Common myeloid progenitor, CD34-positive (primary cell): ENCODE measurements at regions not wholly inside any gene's neighbourhood (a gene's known extent, or its start where the extent isn't known, plus 50 kb on each side); places are given as distances from the start of the nearest gene placed in this dataset.

Experiments used
- CTCF ChIA-PET: fragments of 350-600 bp; sonication (Branson Sonifier 250); formaldehyde crosslinking; loops from one replicate; lab custom pipeline; 2021; ENCODE audit warnings: antibody characterized with exemption; lab: Charles Lee
- POLR2A ChIA-PET: fragments of 350-600 bp; sonication (Branson Sonifier 250); formaldehyde crosslinking; loops from one replicate; lab custom pipeline; 2021; ENCODE audit warnings: antibody characterized with exemption; lab: Charles Lee
- DNase-seq, 3 donors: peaks; one replicate each; pipeline versions ENCODE4 v3.0.0 to v3.0.0-alpha.2; 2013
- H3K27ac ChIP-seq, 2 experiments: 1 replicate in 1 of 2; 2 replicates in 1 of 2; pipeline ENCODE4 v1.7.0; 2013; ENCODE audit warnings: inconsistent platforms in 2 of 2, low read length in 2 of 2, mild to moderate bottlenecking in 2 of 2, low read depth in 1 of 2, moderate library complexity in 1 of 2; ENCODE audit not compliant: severe bottlenecking in 2 of 2, insufficient read depth in 1 of 2, poor library complexity in 1 of 2
- H3K27me3 ChIP-seq, 5 experiments: replicated peaks in 2 of 5; 1 replicate in 3 of 5; 2 replicates in 2 of 5; pipeline versions ENCODE4 v1.6.1 to v1.7.0; 2013; ENCODE audit warnings: low read length in 4 of 5, mild to moderate bottlenecking in 2 of 5, moderate library complexity in 2 of 5, inconsistent platforms in 1 of 5; ENCODE audit not compliant: insufficient read depth in 5 of 5, control insufficient read depth in 4 of 5
- H3K36me3 ChIP-seq, 4 experiments: 1 replicate in 2 of 4; 2 replicates in 2 of 4; pipeline versions ENCODE4 v1.6.1 to v1.7.0; 2013; ENCODE audit warnings: low read length in 3 of 4, control low read depth in 1 of 4, mild to moderate bottlenecking in 1 of 4; ENCODE audit not compliant: control insufficient read depth in 4 of 4, insufficient read depth in 4 of 4
- H3K4me1 ChIP-seq, 4 experiments: 1 replicate in 3 of 4; 2 replicates in 1 of 4; pipeline versions ENCODE4 v1.6.1 to v1.7.1; 2013; ENCODE audit warnings: low read length in 3 of 4, mild to moderate bottlenecking in 3 of 4, control low read depth in 1 of 4, inconsistent platforms in 1 of 4, moderate library complexity in 1 of 4; ENCODE audit not compliant: control insufficient read depth in 4 of 4, insufficient read depth in 4 of 4; ENCODE audit errors: control extremely low read depth in 1 of 4
- H3K4me3 ChIP-seq, 7 experiments: 1 replicate in 4 of 7; 2 replicates in 3 of 7; pipeline versions ENCODE4 v1.5.1 to v1.7.0; 2013; ENCODE audit warnings: mild to moderate bottlenecking in 7 of 7, low read length in 6 of 7, moderate library complexity in 6 of 7, inconsistent platforms in 2 of 7, low read depth in 2 of 7, control low read depth in 1 of 7; ENCODE audit not compliant: insufficient read depth in 4 of 7, control insufficient read depth in 1 of 7; ENCODE audit errors: extremely low read depth in 1 of 7
- H3K9me3 ChIP-seq, 5 experiments: 1 replicate in 4 of 5; 2 replicates in 1 of 5; pipeline versions ENCODE4 v1.6.1 to v1.7.1; 2013; ENCODE audit warnings: low read length in 4 of 5, mild to moderate bottlenecking in 2 of 5, inconsistent platforms in 1 of 5, low read depth in 1 of 5, moderate library complexity in 1 of 5; ENCODE audit not compliant: control insufficient read depth in 4 of 5, insufficient read depth in 2 of 5; ENCODE audit errors: control extremely low read depth in 1 of 5
- WGBS: methylation state at CpG from one replicate; pipeline ENCODE4 v1.1.5; 2013; ENCODE audit not compliant: insufficient coverage; 5-methylcytosine and 5-hydroxymethylcytosine counted together

DNA sequence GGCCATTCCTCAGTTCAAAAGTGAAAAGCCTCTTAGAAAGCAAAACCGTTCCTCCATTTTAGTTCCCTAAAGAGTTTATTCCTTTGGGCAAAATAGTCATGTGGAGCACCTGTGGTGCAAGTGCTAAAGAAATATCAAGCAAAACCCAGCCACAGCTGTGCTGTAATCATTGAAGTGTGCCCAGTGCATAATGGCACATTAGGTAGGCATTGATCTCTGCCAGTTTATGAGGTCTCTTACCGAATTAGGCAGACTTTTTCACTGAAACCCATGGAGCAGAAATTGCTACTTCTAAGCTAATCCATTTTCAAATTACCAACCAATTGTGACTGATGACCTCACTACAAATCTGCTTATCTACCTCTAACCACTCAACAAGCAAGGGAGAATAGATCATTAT is 97.2 kb upstream of the SEMA3A start:
- no peaks in the 10 kb centered on the region for H3K36me3 ChIP-seq
- H3K27ac ChIP-seq = no peak overlapping the region
- no peaks in the 10 kb centered on the region for H3K4me1 ChIP-seq
- no peak overlapping the region for H3K4me3 ChIP-seq
- ChIA-PET POLR2A (no interaction called here), CTCF (no interaction called here)
- no peaks in the 10 kb centered on the region for H3K27me3 ChIP-seq
- DNase-seq = no peak
- 100% methylated on average over 2 of the region's 2 CpGs for WGBS
- no peaks in the 10 kb centered on the region for H3K9me3 ChIP-seq

DNA sequence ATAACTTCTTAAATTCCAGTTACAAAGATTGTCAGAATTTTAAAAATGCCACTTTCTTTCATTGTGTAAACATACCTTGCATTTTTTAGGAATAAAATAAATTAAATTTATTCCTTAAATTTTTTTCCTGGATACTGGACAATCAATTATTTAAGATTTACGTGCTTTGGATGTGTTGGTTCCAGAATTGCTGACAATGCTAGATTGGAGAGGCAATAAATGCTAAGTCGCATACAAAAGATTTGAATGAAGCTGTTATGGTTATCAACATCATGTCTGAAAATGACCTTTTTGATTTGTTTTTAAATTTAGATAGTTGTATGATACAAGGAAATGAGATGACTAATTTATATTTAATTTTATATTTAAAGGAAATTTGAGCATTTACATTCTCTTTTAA is 89.2 kb upstream of the SEMA3A start:
- H3K9me3 ChIP-seq = no peaks in the 10 kb centered on the region
- CTCF ChIA-PET = no interaction called here
- H3K4me3 ChIP-seq = no peak overlapping the region
- POLR2A ChIA-PET = no interaction called here
- H3K4me1 ChIP-seq = no peaks in the 10 kb centered on the region
- DNase-seq = no peak
- H3K36me3 ChIP-seq = no peaks in the 10 kb centered on the region
- H3K27me3 ChIP-seq = no peaks in the 10 kb centered on the region
- no peak overlapping the region for H3K27ac ChIP-seq
- 79% methylated on average over 2 of the region's 2 CpGs for WGBS

GRCh38 chr7:84281518-84281917 is 86.9 kb upstream of the SEMA3A start:
- Histone ChIP-seq H3K27me3 (no peaks in the 10 kb centered on the region), H3K36me3 (no peaks in the 10 kb centered on the region), H3K4me3 (no peak overlapping the region), H3K4me1 (no peaks in the 10 kb centered on the region), H3K27ac (no peak overlapping the region), H3K9me3 (no peaks in the 10 kb centered on the region)
- no peak for DNase-seq
- CTCF ChIA-PET = no interaction called here
- POLR2A ChIA-PET = no interaction called here

DNA sequence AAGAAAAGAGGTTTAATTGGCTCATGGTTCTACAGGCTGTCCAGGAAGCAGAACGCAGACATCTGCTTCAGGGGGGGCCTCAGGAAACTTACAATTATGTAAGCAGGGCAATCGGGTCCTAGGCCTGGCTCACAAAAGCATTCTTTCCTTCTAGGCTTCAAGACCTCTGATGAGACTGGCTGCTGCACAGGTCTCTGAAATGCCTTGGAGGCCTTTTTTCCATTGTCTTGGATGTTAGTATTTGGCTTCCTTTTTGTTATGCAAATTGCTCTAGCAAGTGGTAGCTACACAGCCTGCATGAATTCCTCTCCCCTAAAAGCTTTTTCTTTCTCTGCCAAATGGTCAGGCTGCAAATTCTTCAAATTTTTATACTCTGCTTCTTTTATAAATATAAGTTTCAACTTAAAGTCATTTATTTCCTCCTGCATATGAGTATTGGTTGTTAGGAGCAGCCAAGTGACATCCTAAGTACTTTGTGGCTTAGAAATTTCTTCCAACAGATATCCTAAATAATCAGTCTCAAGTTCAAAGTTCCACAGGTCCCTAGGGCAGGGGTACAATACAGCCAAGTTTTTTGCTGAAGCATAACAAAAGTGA is 83.1 kb upstream of the SEMA3A start:
- DNase-seq = no peak
- Histone ChIP-seq H3K27me3 (no peaks in the 10 kb centered on the region), H3K36me3 (no peaks in the 10 kb centered on the region), H3K4me1 (no peaks in the 10 kb centered on the region), H3K27ac (no peak overlapping the region), H3K9me3 (no peaks in the 10 kb centered on the region), H3K4me3 (no peak overlapping the region)
- CTCF ChIA-PET = no interaction called here
- WGBS = 90% methylated on average over 2 of the region's 2 CpGs
- POLR2A ChIA-PET = no interaction called here

- Histone ChIP-seq H3K4me3 (no peak overlapping the region), H3K9me3 (no peaks in the 10 kb centered on the region), H3K27me3 (no peaks in the 10 kb centered on the region), H3K4me1 (no peaks in the 10 kb centered on the region), H3K36me3 (no peaks in the 10 kb centered on the region), H3K27ac (no peak overlapping the region)
- CTCF ChIA-PET = no interaction called here
- POLR2A ChIA-PET = no interaction called here
- WGBS = 90% methylated on average over 1 of the region's 3 CpGs
- DNase-seq = no peak
Observed at GRCh38 chr7:84274029-84274638, 79.5 kb upstream of the SEMA3A start.

GRCh38 chr7:84271543-84271942 is 77.0 kb upstream of the SEMA3A start:
- WGBS = no CpG with 5 or more reads among the region's 1 CpG
- no peak for DNase-seq
- ChIA-PET CTCF (no interaction called here), POLR2A (no interaction called here)
- Histone ChIP-seq H3K9me3 (no peaks in the 10 kb centered on the region), H3K4me1 (no peaks in the 10 kb centered on the region), H3K27me3 (no peaks in the 10 kb centered on the region), H3K27ac (no peak overlapping the region), H3K4me3 (no peak overlapping the region), H3K36me3 (no peaks in the 10 kb centered on the region)

- CTCF ChIA-PET = no interaction called here
Observed at GRCh38 chr7:84264396-84264795, 69.8 kb upstream of the SEMA3A start.

More at GRCh38 chr7:84264396-84264795, 69.8 kb upstream of the SEMA3A start:
- Histone ChIP-seq H3K4me3 (no peak overlapping the region), H3K27me3 (no peaks in the 10 kb centered on the region), H3K9me3 (no peaks in the 10 kb centered on the region), H3K36me3 (no peaks in the 10 kb centered on the region), H3K27ac (no peak overlapping the region), H3K4me1 (peaks cover 0 to 3% (median 0%) of the 10 kb centered on the region in 4 experiments)
- POLR2A ChIA-PET = no interaction called here
- DNase-seq = no peak
- WGBS = 89% methylated on average over 1 of the region's 2 CpGs
